Fibroblast of pulmonary artery (primary cell): ENCODE measurements at regions not wholly inside any gene's neighbourhood (a gene's known extent, or its start where the extent isn't known, plus 50 kb on each side); places are given as distances from the start of the nearest gene placed in this dataset.
"Not testable (repeated sequence)": the region's sequence is repeated elsewhere in the genome, so short reads cannot be mapped to it uniquely, and the experiment has no call there.

Experiments
- DNase-seq: peaks from one replicate; pipeline ENCODE4 v3.0.0-alpha.2; 2010; ENCODE audit warnings: low read depth
- H3K4me3 ChIP-seq: replicated peaks from 2 replicates; pipeline ENCODE4 v1.5.1; 2011; ENCODE audit warnings: low read depth, mild to moderate bottlenecking, control low read depth, low read length, moderate library complexity
- CTCF ChIP-seq: IDR thresholded peaks from 2 replicates; pipeline ENCODE4 v1.5.1; 2011; ENCODE audit warnings: mild to moderate bottlenecking, control low read depth, low read length, inconsistent platforms; ENCODE audit errors: missing control alignments

GRCh38 chr18:25473008-25473407 is 121.0 kb upstream of the ZNF521 start:
- no peak for TF ChIP-seq CTCF
- no peak for DNase-seq
- no peak overlapping the region for H3K4me3 ChIP-seq

- H3K4me3 ChIP-seq, DNase-seq: not testable (repeated sequence)
These were observed 119.0 kb upstream of the ZNF521 start for GRCh38 chr18:25470756-25471524.

DNA sequence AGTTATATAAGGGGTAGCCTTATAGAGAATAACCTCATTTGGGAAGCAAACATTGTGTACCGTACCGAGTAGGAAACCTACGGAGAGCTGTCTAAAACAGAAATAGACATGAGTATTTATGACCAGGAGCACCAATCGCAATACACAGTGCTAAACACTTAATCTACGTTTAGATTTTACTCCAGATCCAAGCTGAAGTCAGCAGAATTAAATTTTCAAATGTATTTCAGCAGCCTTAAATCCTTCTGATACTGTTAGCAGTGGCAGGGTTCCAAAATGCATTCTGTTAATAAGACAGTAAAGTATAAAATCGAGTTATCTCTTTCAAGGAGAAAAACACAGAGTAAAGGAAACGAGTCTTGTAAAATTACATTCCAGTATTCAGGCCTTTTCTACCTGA is 118.1 kb upstream of the ZNF521 start:
- TF ChIP-seq CTCF = no peak
- H3K4me3 ChIP-seq = no peak overlapping the region
- DNase-seq = no peak

DNA sequence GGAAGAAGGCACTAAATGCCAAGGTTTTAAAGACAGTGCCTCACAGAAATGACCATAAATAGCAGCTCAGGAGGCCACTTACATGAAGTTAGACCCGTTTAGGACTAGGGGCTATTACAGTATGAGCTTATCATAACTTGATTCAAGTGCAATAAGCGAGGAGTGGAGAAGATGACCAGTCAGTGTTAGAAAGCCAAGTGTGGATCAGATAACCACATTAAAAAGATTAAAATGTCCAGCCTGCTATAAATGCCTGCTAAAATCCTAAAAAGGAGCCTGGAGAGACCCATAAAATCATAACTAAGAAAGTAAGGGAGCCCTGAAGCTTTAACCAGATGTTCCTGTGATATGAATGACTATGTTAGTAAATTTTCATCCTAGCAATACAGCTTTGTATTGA is 117.5 kb upstream of the ZNF521 start:
- DNase-seq = no peak

DNA sequence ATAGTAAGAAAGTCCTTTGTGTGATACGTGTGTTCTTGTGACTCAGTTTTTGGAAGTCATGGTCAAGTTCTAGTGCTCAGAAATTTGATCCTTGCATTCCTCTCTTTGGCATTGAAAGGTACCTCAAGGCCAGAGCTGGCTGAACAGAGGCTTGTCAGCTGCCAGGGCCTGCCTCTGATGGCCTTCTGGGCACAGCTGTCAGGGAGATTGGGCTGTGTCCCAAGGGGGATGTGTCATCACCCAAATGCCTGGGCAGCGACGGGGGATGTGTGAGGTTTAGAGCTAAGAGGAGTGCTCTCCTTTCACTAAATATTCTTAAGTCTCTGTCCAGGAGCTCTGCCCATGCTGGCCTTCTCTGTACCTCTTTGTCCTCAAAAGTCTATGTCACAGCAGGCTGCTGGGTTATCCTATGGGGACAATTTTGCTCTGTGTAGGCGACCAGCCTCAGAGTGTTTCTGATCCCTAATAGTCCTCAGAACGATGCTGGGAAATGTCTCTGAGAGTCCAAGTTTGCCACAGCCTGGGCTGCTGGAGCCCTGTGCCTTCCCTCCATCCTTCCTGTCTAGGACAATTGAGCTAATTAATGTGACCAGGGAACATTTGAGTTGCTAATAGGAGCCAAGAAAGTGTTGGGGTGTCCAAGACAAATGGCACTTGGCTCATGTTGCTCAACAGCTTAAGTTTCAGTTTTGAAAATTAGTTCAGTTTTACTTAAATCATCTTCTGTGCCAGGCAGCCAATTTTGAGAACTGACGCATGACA is 115.4 kb upstream of the ZNF521 start:
- H3K4me3 ChIP-seq = no peak overlapping the region
- no peak for DNase-seq
- TF ChIP-seq CTCF = no peak

More for the DNA sequence above, 117.5 kb upstream of the ZNF521 start:
- H3K4me3 ChIP-seq = no peak overlapping the region
- no peak for TF ChIP-seq CTCF

DNA sequence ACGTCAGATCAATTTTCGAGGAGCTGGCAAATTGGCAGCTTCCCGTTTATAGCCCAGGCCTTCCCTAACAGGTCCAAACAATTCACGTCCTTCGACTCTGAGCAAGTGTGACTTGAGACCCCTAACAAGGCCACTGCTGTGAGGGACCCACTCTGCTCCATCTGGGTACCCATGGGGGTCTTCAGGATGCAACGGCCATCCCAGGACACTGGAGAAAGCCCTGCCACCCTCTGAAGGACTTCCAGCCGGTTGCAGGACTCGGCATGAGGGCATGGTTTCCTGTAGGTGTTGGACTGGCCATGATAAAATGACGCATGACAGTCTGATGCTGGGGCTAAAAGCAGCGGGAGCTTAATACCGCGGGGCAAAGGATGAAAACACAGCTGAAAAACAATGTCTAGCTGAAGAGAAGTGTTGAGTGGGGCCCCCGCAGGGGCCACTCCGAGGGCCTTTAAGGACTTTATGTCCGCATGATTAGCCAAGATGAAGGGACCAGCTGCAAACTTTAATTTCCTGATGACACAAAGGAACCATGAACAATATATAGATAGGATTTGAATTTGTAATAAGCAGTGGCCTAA is 113.3 kb upstream of the ZNF521 start:
- no peak for TF ChIP-seq CTCF
- DNase-seq = no peak
- H3K4me3 ChIP-seq = no peak overlapping the region

DNA sequence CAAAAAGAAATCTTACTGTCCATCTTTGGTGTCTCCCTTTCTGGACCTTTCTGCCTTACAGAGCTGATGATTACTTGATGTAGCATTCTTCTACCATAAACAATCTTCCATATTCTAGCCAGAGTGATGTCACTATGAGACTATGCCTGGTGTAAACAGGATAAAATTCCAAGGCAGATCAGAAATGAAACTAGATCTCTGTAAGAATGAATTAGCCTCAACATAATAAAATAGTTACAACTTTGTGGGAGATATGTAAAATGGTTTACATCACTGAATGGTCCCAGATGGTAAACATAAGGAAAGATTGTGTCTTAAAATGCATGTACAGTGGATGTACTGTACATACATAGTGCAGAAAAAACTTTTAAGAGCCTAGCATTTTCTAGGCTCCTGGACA is 112.3 kb upstream of the ZNF521 start:
- DNase-seq = peak; percentile 3
- H3K4me3 ChIP-seq = no peak overlapping the region
- no peak for TF ChIP-seq CTCF
